Fibroblast of lung (primary cell): ENCODE measurements at regions not wholly inside any gene's neighbourhood (a gene's known extent, or its start where the extent isn't known, plus 50 kb on each side); places are given as distances from the start of the nearest gene placed in this dataset.
A peak's percentile ranks its signal among the peaks of the same experiment; 100 is the strongest.

Experiments used
- DNase-seq, 2 donors: peaks; one replicate each; pipeline versions ENCODE4 v3.0.0 to v3.0.0-alpha.2; 2010; ENCODE audit warnings: low read depth in 2 of 2
- H2AFZ ChIP-seq: 2 replicates; pipeline ENCODE4 v1.5.1; 2012; ENCODE audit warnings: low read length, control low read depth, inconsistent platforms
- H3K27ac ChIP-seq: 2 replicates; pipeline ENCODE4 v1.5.1; 2011; ENCODE audit warnings: low read length, control low read depth; ENCODE audit not compliant: insufficient read depth
- H3K27me3 ChIP-seq: 2 replicates; pipeline ENCODE4 v1.5.1; 2011; ENCODE audit warnings: mild to moderate bottlenecking, low read length; ENCODE audit not compliant: control insufficient read depth, insufficient read depth
- H3K36me3 ChIP-seq: 2 replicates; pipeline ENCODE4 v1.5.1; 2011; ENCODE audit warnings: low read length; ENCODE audit not compliant: control insufficient read depth, insufficient read depth
- H3K4me1 ChIP-seq: 2 replicates; pipeline ENCODE4 v1.5.1; 2011; ENCODE audit warnings: low read length; ENCODE audit not compliant: control insufficient read depth, insufficient read depth; ENCODE audit errors: extremely low read depth
- H3K4me2 ChIP-seq: 2 replicates; pipeline ENCODE4 v1.5.1; 2011; ENCODE audit warnings: low read length, control low read depth; ENCODE audit not compliant: insufficient read depth; ENCODE audit errors: extremely low read depth
- H3K4me3 ChIP-seq, 4 experiments: fragments of 200-600 bp in 1 of 4; sonication (generic) in 1 of 4; replicated peaks in 1 of 4; 2 replicates each; pipeline ENCODE4 v1.5.1; 2011 to 2016; ENCODE audit warnings: low read length in 4 of 4, low read depth in 3 of 4, mild to moderate bottlenecking in 3 of 4, control low read depth in 2 of 4, inconsistent platforms in 1 of 4, mixed read lengths in 1 of 4; ENCODE audit not compliant: insufficient read depth in 1 of 4; ENCODE audit errors: control extremely low read depth in 1 of 4
- H3K79me2 ChIP-seq: 2 replicates; pipeline ENCODE4 v1.5.1; 2012; ENCODE audit warnings: mild to moderate bottlenecking, low read length, inconsistent platforms; ENCODE audit not compliant: control insufficient read depth, insufficient read depth
- H3K9ac ChIP-seq: 2 replicates; pipeline ENCODE4 v1.5.1; 2011; ENCODE audit warnings: mild to moderate bottlenecking, low read length, control low read depth; ENCODE audit not compliant: insufficient read depth
- H3K9me3 ChIP-seq: 2 replicates; pipeline ENCODE4 v1.5.1; 2012; ENCODE audit warnings: low read depth, low read length; ENCODE audit not compliant: control insufficient read depth, insufficient read depth
- H4K20me1 ChIP-seq: 2 replicates; pipeline ENCODE4 v1.5.1; 2011; ENCODE audit warnings: low read length; ENCODE audit not compliant: control insufficient read depth, insufficient read depth; ENCODE audit errors: extremely low read depth
- EZH2 ChIP-seq: IDR thresholded peaks from 2 replicates; pipeline ENCODE4 v1.5.1; 2012; ENCODE audit warnings: low read length, control low read depth, mild to moderate bottlenecking; ENCODE audit errors: missing control alignments
- TF ChIP-seq, protein P1 (sequence below), 2 donors: IDR thresholded peaks in 1 of 2; conservative IDR thresholded peaks in 1 of 2; 1 replicate in 1 of 2; 2 replicates in 1 of 2; pipeline ENCODE4 v1.5.1; 2011 to 2012; ENCODE audit warnings: low read length in 2 of 2, control low read depth in 1 of 2, inconsistent platforms in 1 of 2, low read depth in 1 of 2, mild to moderate bottlenecking in 1 of 2

DNA sequence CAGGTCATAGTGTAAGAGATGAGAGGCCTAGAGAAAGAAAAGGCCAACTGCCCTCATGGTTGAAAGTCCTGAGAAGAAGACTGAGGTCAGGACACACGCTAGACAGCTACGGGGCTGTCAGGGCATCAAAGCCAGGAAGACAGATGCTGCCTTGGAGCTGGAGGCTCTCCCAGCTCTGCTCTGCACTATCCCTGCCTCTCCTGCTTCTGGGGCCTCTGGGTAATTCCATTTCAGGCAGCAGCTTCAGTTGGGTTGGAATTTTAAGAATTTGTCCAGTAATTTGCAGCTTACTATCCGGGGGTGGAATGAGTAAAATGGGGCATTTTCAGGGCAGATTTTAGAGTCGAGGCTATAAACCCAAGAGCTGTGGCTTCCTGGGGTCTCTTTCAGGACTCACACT is 76.2 kb upstream of the CTAGE1 start:
- Histone ChIP-seq H2AFZ (peak overlapping the region; percentile 47), H3K79me2 (no peaks in the 10 kb centered on the region), H3K36me3 (no peaks in the 10 kb centered on the region), H4K20me1 (no peaks in the 10 kb centered on the region), H3K27ac (no peak overlapping the region), H3K9me3 (no peaks in the 10 kb centered on the region), H3K4me1 (peaks cover 2% of the 10 kb centered on the region), H3K9ac (no peak overlapping the region), H3K4me3 (no peak overlapping the region), H3K27me3 (no peaks in the 10 kb centered on the region), H3K4me2 (no peak overlapping the region)
- peak in 1 of 2 donors; percentile 79 for DNase-seq
- no peak for TF ChIP-seq EZH2
- TF ChIP-seq, protein P1, sequence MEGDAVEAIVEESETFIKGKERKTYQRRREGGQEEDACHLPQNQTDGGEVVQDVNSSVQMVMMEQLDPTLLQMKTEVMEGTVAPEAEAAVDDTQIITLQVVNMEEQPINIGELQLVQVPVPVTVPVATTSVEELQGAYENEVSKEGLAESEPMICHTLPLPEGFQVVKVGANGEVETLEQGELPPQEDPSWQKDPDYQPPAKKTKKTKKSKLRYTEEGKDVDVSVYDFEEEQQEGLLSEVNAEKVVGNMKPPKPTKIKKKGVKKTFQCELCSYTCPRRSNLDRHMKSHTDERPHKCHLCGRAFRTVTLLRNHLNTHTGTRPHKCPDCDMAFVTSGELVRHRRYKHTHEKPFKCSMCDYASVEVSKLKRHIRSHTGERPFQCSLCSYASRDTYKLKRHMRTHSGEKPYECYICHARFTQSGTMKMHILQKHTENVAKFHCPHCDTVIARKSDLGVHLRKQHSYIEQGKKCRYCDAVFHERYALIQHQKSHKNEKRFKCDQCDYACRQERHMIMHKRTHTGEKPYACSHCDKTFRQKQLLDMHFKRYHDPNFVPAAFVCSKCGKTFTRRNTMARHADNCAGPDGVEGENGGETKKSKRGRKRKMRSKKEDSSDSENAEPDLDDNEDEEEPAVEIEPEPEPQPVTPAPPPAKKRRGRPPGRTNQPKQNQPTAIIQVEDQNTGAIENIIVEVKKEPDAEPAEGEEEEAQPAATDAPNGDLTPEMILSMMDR (conservative IDR thresholded peaks at IDR 0.05 in 1 of 2, IDR thresholded peaks at IDR 0.05 in 1 of 2; ENCODE audit: low read depth in 1 of 2, low read length in 2 of 2) = no peak

DNA sequence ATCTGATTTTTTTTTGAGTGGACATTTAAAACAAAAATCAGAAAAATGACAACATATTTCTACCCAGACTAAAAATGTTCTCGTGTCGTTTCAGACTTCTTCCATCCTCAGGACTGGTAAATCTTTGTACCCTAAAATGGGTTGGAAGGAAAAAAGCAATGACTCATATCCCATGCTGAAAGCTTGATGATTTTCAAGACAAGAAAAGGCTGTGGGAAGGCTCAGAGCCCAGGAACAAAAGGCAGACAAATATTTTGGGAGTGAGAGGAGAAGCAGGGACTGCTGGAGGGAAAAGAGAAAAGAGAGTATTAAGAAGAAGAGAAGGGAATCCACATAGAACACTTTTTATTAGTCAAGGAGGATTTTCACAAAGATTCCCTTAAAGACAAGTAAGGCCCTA is 77.1 kb upstream of the CTAGE1 start:
- H3K27me3 ChIP-seq = no peaks in the 10 kb centered on the region
- peaks cover 2% of the 10 kb centered on the region for H3K4me1 ChIP-seq
- H3K4me3 ChIP-seq = no peak overlapping the region
- TF ChIP-seq, protein P1 (conservative IDR thresholded peaks at IDR 0.05 in 1 of 2, IDR thresholded peaks at IDR 0.05 in 1 of 2; ENCODE audit: low read depth in 1 of 2, low read length in 2 of 2) = no peak
- no peak for TF ChIP-seq EZH2
- H3K36me3 ChIP-seq = no peaks in the 10 kb centered on the region
- peak; percentile 65 to 85 for DNase-seq
- no peaks in the 10 kb centered on the region for H3K9me3 ChIP-seq
- no peak overlapping the region for H3K9ac ChIP-seq
- H3K79me2 ChIP-seq = no peaks in the 10 kb centered on the region
- no peak overlapping the region for H3K4me2 ChIP-seq
- H3K27ac ChIP-seq = no peak overlapping the region
- no peaks in the 10 kb centered on the region for H4K20me1 ChIP-seq
- no peak overlapping the region for H2AFZ ChIP-seq

DNA sequence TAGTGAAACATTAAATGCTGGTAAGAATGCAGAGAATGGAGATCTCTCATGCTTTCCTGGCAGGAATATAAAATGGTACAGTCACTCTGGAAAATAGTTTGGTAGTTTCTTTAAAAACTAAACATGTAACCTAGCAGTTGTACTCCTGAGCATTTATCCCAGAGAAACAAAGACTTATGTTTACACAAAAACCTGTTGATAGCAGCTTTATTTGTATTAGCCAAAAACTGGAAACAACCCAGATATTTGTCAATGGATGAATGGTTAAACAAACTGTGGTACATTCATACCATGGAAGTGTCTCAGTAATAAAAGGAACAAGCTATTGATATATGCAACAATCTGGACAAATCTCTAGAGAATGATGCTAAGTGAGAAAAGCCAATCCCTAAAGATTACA is 81.7 kb upstream of the CTAGE1 start:
- no peaks in the 10 kb centered on the region for H3K79me2 ChIP-seq
- DNase-seq = no peak
- H3K4me1 ChIP-seq = peaks cover 8% of the 10 kb centered on the region
- no peak overlapping the region for H3K9ac ChIP-seq
- no peaks in the 10 kb centered on the region for H3K36me3 ChIP-seq
- no peak overlapping the region for H2AFZ ChIP-seq
- no peaks in the 10 kb centered on the region for H3K27me3 ChIP-seq
- TF ChIP-seq, protein P1 (conservative IDR thresholded peaks at IDR 0.05 in 1 of 2, IDR thresholded peaks at IDR 0.05 in 1 of 2; ENCODE audit: low read depth in 1 of 2, low read length in 2 of 2) = no peak
- TF ChIP-seq EZH2 = no peak
- no peaks in the 10 kb centered on the region for H4K20me1 ChIP-seq
- H3K9me3 ChIP-seq = no peaks in the 10 kb centered on the region
- no peak overlapping the region for H3K27ac ChIP-seq
- H3K4me3 ChIP-seq = no peak overlapping the region
- no peak overlapping the region for H3K4me2 ChIP-seq
